Thoracic aorta (tissue), 2 donors: ENCODE measurements at regions not wholly inside any gene's neighbourhood (a gene's known extent, or its start where the extent isn't known, plus 50 kb on each side); places are given as distances from the start of the nearest gene placed in this dataset.

Experiments
- ATAC-seq: fragments of 150-250 bp; one replicate; pipeline ENCODE4 v1.8.0; 2017; ENCODE audit warnings: low read depth; ENCODE audit not compliant: insufficient number of reproducible peaks, low FRiP score
- DNase-seq: peaks from one replicate; pipeline ENCODE4 v3.0.0-alpha.2; 2020; ENCODE audit warnings: low spot score
- H3K27ac ChIP-seq, 2 donors: fragments of 200-600 bp; sonication (generic); 1 replicate in 1 of 2; 2 replicates in 1 of 2; pipeline ENCODE4 v1.5.1; 2016; ENCODE audit warnings: mild to moderate bottlenecking in 2 of 2, moderate library complexity in 2 of 2
- H3K27me3 ChIP-seq: fragments of 200-600 bp; sonication (generic); replicated peaks from 2 replicates; pipeline ENCODE4 v1.6.0; 2016; ENCODE audit warnings: mild to moderate bottlenecking; ENCODE audit not compliant: insufficient read depth
- H3K36me3 ChIP-seq: fragments of 200-600 bp; sonication (generic); one replicate; pipeline ENCODE4 v1.5.1; 2016
- H3K4me1 ChIP-seq, 2 donors: fragments of 200-600 bp; sonication (generic); 1 replicate in 1 of 2; 2 replicates in 1 of 2; pipeline versions ENCODE4 v1.5.1 to v1.6.0; 2016; ENCODE audit warnings: low read depth in 2 of 2, mild to moderate bottlenecking in 1 of 2; ENCODE audit not compliant: control insufficient read depth in 1 of 2
- H3K4me3 ChIP-seq: fragments of 200-600 bp; sonication (generic); 2 replicates; pipeline ENCODE4 v1.5.1; 2016; ENCODE audit warnings: mild to moderate bottlenecking
- H3K9me3 ChIP-seq: fragments of 200-600 bp; sonication (generic); 2 replicates; pipeline ENCODE4 v1.5.1; 2016
- CTCF ChIP-seq: fragments of 200-600 bp; sonication (generic); IDR thresholded peaks from one replicate; pipeline ENCODE4 v1.5.1; 2019; ENCODE audit warnings: antibody characterized with exemption

GRCh38 chr14:59037620-59038019, 150.8 kb upstream of the DAAM1 start:
- ATAC-seq = no peak
- H3K9me3 ChIP-seq = no peaks in the 10 kb centered on the region
- H3K27ac ChIP-seq = no peak overlapping the region
- no peaks in the 10 kb centered on the region for H3K4me1 ChIP-seq
- TF ChIP-seq CTCF = no peak
- H3K36me3 ChIP-seq = no peaks in the 10 kb centered on the region
- no peaks in the 10 kb centered on the region for H3K27me3 ChIP-seq
- no peak overlapping the region for H3K4me3 ChIP-seq
- no peak for DNase-seq

- no peaks in the 10 kb centered on the region for H3K36me3 ChIP-seq
- DNase-seq = no peak
These were observed 149.7 kb upstream of the DAAM1 start for GRCh38 chr14:59038746-59039145.

GRCh38 chr14:59041308-59041707, 147.2 kb upstream of the DAAM1 start:
- DNase-seq (no peak), ATAC-seq (no peak)
- no peaks in the 10 kb centered on the region for H3K9me3 ChIP-seq
- no peaks in the 10 kb centered on the region for H3K27me3 ChIP-seq
- no peak for TF ChIP-seq CTCF
- no peak overlapping the region for H3K27ac ChIP-seq
- no peak overlapping the region for H3K4me3 ChIP-seq
- no peaks in the 10 kb centered on the region for H3K36me3 ChIP-seq
- H3K4me1 ChIP-seq = no peaks in the 10 kb centered on the region

More at GRCh38 chr14:59038746-59039145, 149.7 kb upstream of the DAAM1 start:
- TF ChIP-seq CTCF = no peak
- H3K27ac ChIP-seq = no peak overlapping the region
- H3K27me3 ChIP-seq = no peaks in the 10 kb centered on the region
- H3K9me3 ChIP-seq = no peaks in the 10 kb centered on the region
- ATAC-seq = no peak
- no peak overlapping the region for H3K4me3 ChIP-seq
- H3K4me1 ChIP-seq = no peaks in the 10 kb centered on the region

- TF ChIP-seq CTCF = no peak
- no peak for DNase-seq
- Histone ChIP-seq H3K4me1 (no peaks in the 10 kb centered on the region), H3K27ac (no peak overlapping the region), H3K27me3 (no peaks in the 10 kb centered on the region), H3K4me3 (no peak overlapping the region), H3K9me3 (no peaks in the 10 kb centered on the region), H3K36me3 (no peaks in the 10 kb centered on the region)
- ATAC-seq = no peak
These were observed 143.8 kb upstream of the DAAM1 start for GRCh38 chr14:59044707-59045106.

- TF ChIP-seq CTCF = no peak
These were observed 141.7 kb upstream of the DAAM1 start for GRCh38 chr14:59046746-59047145.

More at GRCh38 chr14:59046746-59047145, 141.7 kb upstream of the DAAM1 start:
- DNase-seq (no peak), ATAC-seq (no peak)
- no peaks in the 10 kb centered on the region for H3K27me3 ChIP-seq
- H3K4me1 ChIP-seq = no peaks in the 10 kb centered on the region
- H3K9me3 ChIP-seq = no peaks in the 10 kb centered on the region
- no peaks in the 10 kb centered on the region for H3K36me3 ChIP-seq
- no peak overlapping the region for H3K27ac ChIP-seq
- no peak overlapping the region for H3K4me3 ChIP-seq
